Eye (tissue), 1 donor: ENCODE measurements at regions not wholly inside any gene's neighbourhood (a gene's known extent, or its start where the extent isn't known, plus 50 kb on each side); places are given as distances from the start of the nearest gene placed in this dataset.
A peak's percentile ranks its signal among the peaks of the same experiment; 100 is the strongest.
"Not testable (repeated sequence)": the region's sequence is repeated elsewhere in the genome, so short reads cannot be mapped to it uniquely, and the experiment has no call there.

ENCODE experiments used
- DNase-seq: peaks from one replicate; pipeline ENCODE4 v3.0.0-alpha.2; 2015

- no peak for DNase-seq
Observed at GRCh38 chr9:82406456-82407085, 418.0 kb downstream of the SPATA31D1 start.

DNA sequence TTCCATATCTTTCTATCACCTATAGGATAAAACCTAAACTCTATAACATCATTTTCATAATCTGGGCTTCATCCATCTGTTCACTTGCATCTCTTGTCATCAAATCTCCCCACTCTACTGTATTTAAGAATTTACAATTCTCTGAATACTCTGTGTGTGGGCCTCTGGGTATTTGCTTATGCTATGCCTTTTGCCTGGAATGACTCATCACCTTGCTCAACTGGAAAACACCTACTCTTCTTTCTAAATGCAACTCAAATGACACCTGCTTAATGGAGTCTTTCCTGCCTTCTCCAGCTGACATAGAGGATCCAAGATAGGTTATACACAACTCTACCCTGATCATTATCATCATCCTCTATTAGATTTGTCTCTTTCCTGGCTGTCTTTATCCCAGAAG is 421.7 kb downstream of the SPATA31D1 start:
- no peak for DNase-seq

DNA sequence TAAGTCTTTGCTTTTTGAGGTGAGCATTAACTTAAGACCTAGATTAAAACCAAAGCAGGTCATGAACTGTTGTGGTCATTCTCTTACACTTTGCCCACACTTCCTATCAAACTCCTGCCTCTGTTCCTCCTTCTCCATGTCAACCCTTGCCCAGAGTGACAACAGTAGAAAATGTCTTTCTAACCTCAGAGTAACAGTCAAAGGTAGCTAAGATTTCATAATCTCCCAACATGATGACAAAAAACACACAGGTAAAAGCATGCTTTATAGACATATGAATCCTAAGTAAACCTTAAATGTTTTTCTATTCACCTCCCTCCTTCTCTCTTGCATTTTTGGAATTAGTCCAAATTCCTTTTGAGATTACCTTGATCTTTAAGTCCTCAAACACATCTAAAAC is 422.3 kb downstream of the SPATA31D1 start:
- DNase-seq = no peak

GRCh38 chr9:82412586-82413305 is 424.2 kb downstream of the SPATA31D1 start:
- no peak for DNase-seq

DNA sequence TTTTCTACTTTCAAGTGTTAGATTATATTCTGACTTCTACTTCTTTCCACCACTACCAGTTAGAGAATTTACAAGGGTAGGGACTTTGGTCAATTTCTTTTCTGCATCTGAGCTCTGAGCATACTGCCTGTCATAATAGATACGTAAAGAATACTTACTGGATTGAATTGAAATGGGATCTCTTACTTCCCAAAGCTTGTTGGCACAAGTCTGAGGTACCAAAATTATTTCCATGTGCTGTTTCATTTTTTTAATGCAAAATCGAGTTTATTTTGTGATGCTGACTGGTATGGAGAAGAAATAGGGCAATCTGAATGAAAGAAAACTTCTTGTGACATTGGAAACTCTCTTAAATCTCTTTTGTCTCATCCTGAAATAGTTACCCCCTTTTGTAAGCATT is 428.9 kb downstream of the SPATA31D1 start:
- DNase-seq = no peak

GRCh38 chr9:82418334-82418733 is 429.8 kb downstream of the SPATA31D1 start:
- DNase-seq = no peak

- DNase-seq = no peak
Observed at GRCh38 chr9:82419696-82420486, 431.3 kb downstream of the SPATA31D1 start.

DNA sequence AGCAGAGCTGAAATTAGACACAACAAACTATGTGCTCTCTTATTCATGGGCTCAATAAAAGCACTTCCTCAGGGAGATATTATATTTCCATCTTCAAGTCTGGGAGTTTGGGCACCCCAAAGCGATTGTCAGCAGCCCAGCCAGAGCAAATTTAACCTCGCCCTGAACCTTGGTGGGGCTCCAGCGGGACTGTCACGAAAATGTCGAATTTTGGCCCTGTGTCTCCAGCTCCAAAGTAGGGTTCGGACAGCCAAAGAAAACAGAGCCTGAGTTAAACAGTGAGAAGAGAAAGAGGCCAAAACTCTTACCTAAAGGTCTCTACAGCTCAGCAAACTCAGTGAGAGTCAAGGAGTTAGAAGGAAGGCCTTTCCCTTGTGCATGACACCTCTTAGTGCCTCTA is 432.9 kb downstream of the SPATA31D1 start:
- DNase-seq = no peak

DNA sequence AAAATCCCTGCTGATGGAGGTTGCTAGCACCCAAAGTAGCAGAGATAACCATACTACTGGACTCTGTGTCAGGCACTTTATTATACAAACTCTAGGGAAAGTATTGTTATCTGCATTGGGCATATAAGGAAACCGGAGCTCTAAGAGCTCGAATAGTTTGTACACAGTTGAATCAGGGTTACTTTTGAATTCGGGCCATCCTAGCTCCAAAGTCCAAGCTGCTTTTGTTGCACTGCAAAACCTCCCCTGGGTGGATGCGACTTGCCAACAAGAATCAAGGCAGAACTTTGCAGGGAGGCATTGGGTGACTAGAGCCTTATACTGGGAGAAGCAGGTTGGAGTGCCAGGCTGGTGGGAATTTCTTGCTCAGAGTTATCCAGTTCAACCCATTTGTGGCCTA is 435.1 kb downstream of the SPATA31D1 start:
- no peak for DNase-seq

DNA sequence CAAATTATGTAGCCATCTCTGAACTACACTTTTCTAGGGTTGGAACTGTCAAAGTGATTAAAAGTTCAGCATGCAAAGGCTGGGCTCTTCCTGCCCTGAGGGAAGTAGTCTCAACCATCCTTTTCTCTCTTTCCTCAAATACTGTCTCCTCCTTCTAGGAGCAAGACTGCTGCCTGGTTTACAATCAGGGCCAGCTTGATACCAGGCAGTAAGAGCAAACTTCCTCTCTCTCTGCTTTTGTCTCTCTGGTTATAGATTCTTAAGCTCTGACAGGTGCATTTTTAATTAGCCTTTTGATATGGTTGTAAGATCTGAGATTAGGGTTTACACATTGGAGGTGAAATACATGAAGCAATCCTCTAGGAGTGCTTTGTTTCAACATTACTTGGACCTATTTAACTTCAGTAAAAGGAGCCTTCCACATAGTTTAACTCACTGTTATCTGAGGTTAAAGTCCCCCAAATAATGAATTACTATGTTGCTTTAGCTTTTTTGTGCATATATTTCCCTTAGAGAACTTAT is 436.1 kb downstream of the SPATA31D1 start:
- DNase-seq = no peak

- DNase-seq = no peak
Observed at GRCh38 chr9:82431121-82431520, 442.5 kb downstream of the SPATA31D1 start.

- DNase-seq = not testable (repeated sequence)
Observed at GRCh38 chr9:82433290-82433931, 444.8 kb downstream of the SPATA31D1 start.

DNA sequence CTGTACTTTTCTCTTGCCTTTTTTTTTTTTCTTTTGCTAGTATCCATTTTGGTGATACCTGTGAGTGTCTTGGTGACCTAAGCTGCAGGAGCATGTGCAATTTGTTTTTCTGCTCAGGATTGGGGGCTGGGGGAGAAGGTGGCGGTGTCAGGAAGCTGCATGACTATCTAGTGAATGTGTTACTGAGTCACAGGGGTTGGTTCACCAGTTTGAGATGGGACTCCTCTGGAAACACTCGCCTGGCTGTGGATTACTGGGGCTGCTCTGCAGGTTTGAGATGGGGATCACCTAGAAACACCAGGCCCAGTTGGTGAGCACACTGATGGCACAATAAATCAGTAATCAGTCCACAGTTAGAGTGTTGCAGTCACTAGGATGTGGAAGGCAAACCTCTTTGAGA is 447.9 kb downstream of the SPATA31D1 start:
- DNase-seq = no peak

DNA sequence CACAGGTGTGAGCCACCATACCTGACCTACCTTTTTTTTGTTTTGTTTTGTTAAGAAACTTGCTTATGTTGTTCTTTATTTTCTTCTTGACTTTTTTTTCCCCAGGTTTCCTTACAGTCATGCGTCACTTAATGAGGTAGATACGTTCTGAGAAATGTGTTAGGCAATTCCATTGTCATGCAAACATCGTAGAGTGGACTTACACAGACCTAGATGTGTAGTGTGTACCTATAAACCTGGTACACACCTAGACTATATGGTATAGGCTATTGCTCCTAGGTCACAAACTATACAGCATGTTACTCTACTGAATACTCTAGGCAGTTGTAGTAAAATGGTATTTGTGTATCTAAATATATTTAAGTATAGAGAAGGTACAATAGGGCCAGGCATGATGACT is 448.6 kb downstream of the SPATA31D1 start:
- DNase-seq = not testable (repeated sequence)

DNA sequence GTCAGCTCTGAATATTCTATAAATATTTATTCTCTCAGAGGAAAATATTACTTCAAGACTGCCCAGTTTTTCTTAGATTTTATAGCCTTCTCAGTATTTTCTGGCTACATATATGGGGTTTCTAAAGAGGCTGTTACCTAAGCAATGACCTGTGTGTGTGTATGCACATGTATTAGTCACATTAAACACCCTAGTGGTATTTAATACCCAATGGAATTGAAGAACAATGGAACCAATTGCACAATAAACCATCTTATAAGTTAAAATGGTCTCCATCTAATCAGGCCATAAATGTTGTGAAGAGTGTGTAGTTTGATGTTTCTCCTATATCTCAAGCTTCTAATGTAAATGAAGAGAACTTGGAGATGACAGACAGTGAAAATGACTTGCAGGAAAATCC is 450.0 kb downstream of the SPATA31D1 start:
- no peak for DNase-seq

GRCh38 chr9:82443312-82443711 is 454.7 kb downstream of the SPATA31D1 start:
- no peak for DNase-seq

DNA sequence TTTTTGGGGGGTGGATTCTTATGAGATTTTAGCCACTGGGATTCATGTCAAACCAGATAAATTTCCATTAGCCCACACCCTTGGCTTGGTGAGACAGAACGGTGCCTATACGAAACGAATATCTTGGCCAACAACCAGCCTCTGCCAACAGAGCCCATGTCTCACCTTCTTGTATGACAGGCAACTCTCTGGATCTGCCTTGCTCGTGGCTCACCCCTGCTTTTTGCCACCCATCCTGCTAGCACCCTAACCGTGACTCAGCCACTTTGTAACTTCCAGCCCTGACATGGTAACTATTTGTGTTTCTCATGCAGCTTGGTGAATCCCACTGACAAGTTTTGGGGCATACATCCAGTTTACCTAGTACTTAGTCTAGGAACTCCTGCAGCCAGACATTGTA is 457.0 kb downstream of the SPATA31D1 start:
- DNase-seq = no peak

DNA sequence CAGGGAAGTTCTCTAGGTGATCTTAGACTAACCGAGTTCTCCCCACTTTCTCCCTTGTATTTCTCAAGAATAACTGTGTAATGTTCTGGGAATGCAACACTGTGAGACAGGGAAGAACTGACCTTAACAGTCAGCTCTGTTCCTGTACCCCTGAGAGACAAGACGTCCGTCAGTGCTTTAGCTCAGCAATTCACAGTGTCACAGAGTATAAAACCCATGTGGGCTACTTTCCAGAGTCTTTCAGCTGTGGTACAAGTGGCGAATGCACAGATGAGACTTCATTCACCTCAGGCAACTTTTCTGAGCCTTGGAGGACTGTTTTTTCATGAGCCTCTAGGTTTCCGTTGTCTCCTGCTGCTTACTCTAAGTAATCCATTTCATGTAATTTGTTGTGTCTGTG is 458.8 kb downstream of the SPATA31D1 start:
- no peak for DNase-seq

DNA sequence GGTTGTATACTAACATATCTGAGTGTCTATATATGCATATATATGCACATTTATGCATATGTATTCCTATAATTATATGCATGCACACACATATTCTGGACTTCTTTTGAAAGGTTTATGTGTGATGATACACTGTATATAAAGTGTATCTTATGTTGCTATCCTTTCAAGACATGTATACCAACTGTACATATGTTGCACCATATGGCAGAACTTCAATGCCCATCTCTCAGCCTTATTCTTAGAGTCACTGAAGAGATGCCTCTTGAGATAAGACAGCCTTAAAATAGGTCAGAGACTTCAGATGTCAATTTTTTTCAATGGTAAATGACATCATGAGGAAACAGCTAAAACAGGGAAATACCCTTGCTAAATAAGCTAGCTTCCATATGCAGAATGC is 461.4 kb downstream of the SPATA31D1 start:
- no peak for DNase-seq

DNA sequence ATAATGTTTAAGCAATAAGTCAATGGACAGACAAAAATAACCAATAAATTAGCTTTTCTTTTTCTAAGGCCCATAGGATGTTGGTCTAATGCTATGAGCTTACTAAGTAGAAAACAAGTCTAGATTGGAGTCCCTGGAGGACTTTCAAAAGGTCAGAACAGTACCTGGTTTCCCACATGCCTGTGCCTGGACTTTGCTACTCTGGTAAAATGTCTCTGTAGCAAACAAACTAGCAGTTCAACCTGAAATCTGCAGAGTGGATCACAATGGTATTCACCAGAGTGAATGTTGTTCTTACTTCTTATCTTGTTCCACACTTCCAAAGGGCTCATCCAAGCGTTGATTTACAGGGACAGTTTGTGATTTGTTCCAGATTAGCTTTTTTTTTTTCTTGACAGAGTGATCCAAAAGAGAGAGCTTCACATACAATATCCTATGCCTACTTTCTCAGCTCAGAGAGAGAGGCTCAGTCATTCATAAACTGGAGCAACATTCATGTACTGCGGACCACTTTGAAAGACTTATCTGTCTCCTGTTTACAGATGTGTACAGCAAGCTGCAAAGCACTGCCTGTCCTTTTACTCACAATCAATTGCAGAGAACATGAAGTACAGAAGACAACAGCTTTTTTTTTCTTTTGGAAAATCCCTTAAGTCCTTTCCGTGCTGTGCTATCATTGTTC is 466.1 kb downstream of the SPATA31D1 start:
- DNase-seq = no peak

DNA sequence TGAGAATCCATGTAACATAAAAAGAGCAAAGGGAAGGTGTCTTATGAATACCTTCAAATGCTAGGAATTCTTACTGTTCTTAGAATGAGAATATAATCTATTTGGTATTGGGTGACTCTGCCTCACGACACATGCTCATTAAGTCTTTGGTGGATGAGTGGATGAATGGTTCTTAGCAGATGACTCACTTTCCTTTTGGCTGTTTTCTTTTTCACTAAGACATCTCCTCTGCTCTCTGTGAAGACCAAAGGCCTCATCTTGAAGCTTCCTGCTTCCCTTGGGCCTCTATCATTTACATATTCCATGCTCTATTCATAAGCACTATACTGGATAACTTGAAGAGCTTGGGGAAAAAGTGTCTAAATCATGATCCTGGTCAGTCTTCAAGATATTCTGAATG is 468.1 kb downstream of the SPATA31D1 start:
- peak; percentile 20 for DNase-seq

DNA sequence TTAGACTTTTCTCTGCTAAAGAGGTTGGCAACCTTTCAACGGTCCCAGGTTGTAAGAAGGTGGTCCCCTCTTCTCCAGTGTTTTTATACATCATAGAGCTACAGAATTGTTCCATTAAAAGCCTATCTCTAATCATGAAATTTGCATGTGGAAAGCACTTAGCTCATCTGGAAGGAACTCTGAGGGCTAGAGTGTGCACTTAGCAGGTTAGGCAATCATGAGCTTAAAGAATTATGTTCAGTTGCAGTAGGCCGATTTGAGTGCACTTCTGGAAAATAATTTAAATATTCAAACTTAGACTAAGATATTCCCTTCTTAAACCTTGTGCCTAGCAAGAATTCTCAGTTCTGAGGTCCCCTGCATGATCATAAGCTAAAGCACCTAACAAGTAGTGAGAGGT is 468.7 kb downstream of the SPATA31D1 start:
- DNase-seq = peak; percentile 19

DNA sequence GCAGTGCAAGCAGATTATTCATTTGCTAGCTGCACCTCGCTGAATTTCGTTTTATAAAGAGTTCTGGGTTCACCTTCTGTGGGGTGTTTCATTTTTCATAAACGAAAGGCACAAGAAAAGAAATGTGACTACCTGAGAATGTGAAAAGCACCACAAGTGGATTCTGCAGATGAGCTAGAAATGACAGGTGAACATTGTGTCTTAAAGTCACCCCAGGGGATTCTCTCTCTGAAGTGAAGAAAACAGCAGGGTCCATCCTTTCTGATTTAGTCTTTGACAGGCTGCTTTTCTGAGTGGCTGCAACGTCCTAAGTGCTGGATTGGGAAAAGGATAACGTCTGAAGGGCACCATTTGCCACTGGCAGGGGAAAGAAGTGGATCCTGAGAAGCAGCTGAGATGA is 469.3 kb downstream of the SPATA31D1 start:
- DNase-seq = peak; percentile 64
